Neural cell (in vitro differentiated cells): ENCODE measurements at regions not wholly inside any gene's neighbourhood (a gene's known extent, or its start where the extent isn't known, plus 50 kb on each side); places are given as distances from the start of the nearest gene placed in this dataset.

Experiments
- EZH2 ChIP-seq: fragments of 200-600, 300-800 bp; shearing (Covaris generic), sonication (generic); IDR thresholded peaks from 2 replicates; pipeline ENCODE4 v1.6.1; 2014; ENCODE audit warnings: antibody characterized with exemption, low read length, borderline replicate concordance, mild to moderate bottlenecking; ENCODE audit not compliant: insufficient read depth, poor library complexity, severe bottlenecking
- RAD21 ChIP-seq: fragments of 450-650 bp; conservative IDR thresholded peaks from 2 replicates; pipeline ENCODE4 v1.6.1; 2014; ENCODE audit warnings: antibody characterized with exemption, mild to moderate bottlenecking, moderate library complexity
- SMC3 ChIP-seq: fragments of 450-650 bp; conservative IDR thresholded peaks from 2 replicates; pipeline ENCODE4 v1.6.1; 2014; ENCODE audit warnings: antibody characterized with exemption, mild to moderate bottlenecking, moderate library complexity; ENCODE audit not compliant: poor library complexity
- TF ChIP-seq, protein P1 (sequence below): fragments of 450-650 bp; IDR thresholded peaks from 2 replicates; pipeline ENCODE4 v1.5.1; 2014; ENCODE audit warnings: antibody characterized with exemption, mild to moderate bottlenecking, moderate library complexity; ENCODE audit not compliant: poor library complexity, severe bottlenecking

DNA sequence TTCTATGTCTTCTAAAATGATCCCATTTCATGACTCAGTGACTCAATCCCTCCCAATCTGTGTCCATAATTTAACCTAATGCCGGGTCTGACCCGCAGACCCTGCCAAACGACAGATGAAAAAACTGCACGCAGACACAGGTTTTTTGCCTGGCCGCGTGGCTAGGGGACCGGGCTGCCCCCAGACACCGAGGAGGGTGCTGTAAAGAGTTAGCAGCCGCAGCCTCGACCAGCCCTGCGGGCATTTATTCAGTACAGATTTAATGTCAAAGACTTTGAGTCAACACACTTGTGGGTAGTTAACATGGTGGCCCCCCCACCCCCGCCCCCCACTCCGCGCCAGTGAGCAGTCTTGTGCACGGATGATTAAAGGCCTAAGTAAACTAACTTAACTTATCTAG is 1324.7 kb downstream of the GATA3 start:
- no peak for TF ChIP-seq RAD21
- TF ChIP-seq, protein P1, sequence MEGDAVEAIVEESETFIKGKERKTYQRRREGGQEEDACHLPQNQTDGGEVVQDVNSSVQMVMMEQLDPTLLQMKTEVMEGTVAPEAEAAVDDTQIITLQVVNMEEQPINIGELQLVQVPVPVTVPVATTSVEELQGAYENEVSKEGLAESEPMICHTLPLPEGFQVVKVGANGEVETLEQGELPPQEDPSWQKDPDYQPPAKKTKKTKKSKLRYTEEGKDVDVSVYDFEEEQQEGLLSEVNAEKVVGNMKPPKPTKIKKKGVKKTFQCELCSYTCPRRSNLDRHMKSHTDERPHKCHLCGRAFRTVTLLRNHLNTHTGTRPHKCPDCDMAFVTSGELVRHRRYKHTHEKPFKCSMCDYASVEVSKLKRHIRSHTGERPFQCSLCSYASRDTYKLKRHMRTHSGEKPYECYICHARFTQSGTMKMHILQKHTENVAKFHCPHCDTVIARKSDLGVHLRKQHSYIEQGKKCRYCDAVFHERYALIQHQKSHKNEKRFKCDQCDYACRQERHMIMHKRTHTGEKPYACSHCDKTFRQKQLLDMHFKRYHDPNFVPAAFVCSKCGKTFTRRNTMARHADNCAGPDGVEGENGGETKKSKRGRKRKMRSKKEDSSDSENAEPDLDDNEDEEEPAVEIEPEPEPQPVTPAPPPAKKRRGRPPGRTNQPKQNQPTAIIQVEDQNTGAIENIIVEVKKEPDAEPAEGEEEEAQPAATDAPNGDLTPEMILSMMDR: no peak
- TF ChIP-seq EZH2: no peak
- TF ChIP-seq SMC3: no peak
